ENCODE measurements at regions not wholly inside any gene's neighbourhood (a gene's known extent, or its start where the extent isn't known, plus 50 kb on each side); places are given as distances from the start of the nearest gene placed in this dataset.

GRCh38 chr4:57488366-57489162, 378.4 kb upstream of the IGFBP7 start:
- TF ChIP-seq CTCF (IDR thresholded peaks at IDR 0.05) (no peak), POLR2A (IDR thresholded peaks at IDR 0.05) (no peak), POLR2AphosphoS5 (IDR thresholded peaks at IDR 0.05; ENCODE audit: insufficient read depth in 1 of 2, low read depth in 1 of 2) (no peak)
